ENCODE measurements at regions not wholly inside any gene's neighbourhood (a gene's known extent, or its start where the extent isn't known, plus 50 kb on each side); places are given as distances from the start of the nearest gene placed in this dataset.

- TF ChIP-seq ZBTB11 (tag by site-specific recombination; conservative IDR thresholded peaks at IDR 0.05; ENCODE audit: low read depth) (no peak), ZNF48 (tag by site-specific recombination; IDR thresholded peaks at IDR 0.05) (no peak), RBAK (tag by site-specific recombination; IDR thresholded peaks at IDR 0.05) (no peak), ZNF777 (tag by site-specific recombination; IDR thresholded peaks at IDR 0.05; ENCODE audit: borderline replicate concordance) (no peak), ZFP37 (tag by site-specific recombination; IDR thresholded peaks at IDR 0.05) (no peak), FEZF1 (tag by site-specific recombination; IDR thresholded peaks at IDR 0.05) (no peak), ZNF514 (tag by site-specific recombination; IDR thresholded peaks at IDR 0.05) (no peak), KLF10 (tag by site-specific recombination; IDR thresholded peaks at IDR 0.05) (no peak), ZNF341 (tag by site-specific recombination; IDR thresholded peaks at IDR 0.05; ENCODE audit: low read depth) (no peak)
- Histone ChIP-seq H3K9me3 (ENCODE audit: control insufficient read depth, insufficient read depth, low read depth, low read length) (no peaks in the 10 kb centered on the region), H3K4me3 (ENCODE audit: low read depth, low read length) (no peak overlapping the region), H3K36me3 (ENCODE audit: control insufficient read depth in 2 of 2, insufficient read depth in 1 of 2, low read length in 2 of 2) (no peaks in the 10 kb centered on the region), H3K4me1 (ENCODE audit: control insufficient read depth, insufficient read depth, low read length) (peaks cover 2% of the 10 kb centered on the region; the same call in 1 of the 2 replicates), H3K27ac (ENCODE audit: extremely low read depth, low read depth, low read length) (no peak overlapping the region)
- ChIA-PET POLR2A (no interaction called here), CTCF (no interaction called here)
Observed at GRCh38 chrX:69073241-69073640, 92.0 kb downstream of the PJA1 start.

GRCh38 chrX:69072486-69073006 lies 92.7 kb downstream of the PJA1 start:
- ChIA-PET CTCF (interaction anchor here (0.7 kb wide), 2 partner anchors 8 to 139 kb away, joined by 3 read pairs; no protein-coding TSS in a partner anchor), POLR2A (no interaction called here)
- no peaks in the 10 kb centered on the region for H3K4me1 ChIP-seq (ENCODE audit: control insufficient read depth, insufficient read depth, low read length)
- H3K9me3 ChIP-seq (ENCODE audit: control insufficient read depth, insufficient read depth, low read depth, low read length): no peaks in the 10 kb centered on the region
- no peak overlapping the region for H3K4me3 ChIP-seq (ENCODE audit: low read depth, low read length)
- H3K36me3 ChIP-seq (ENCODE audit: control insufficient read depth in 2 of 2, insufficient read depth in 1 of 2, low read length in 2 of 2): no peaks in the 10 kb centered on the region
- no peak overlapping the region for H3K27ac ChIP-seq (ENCODE audit: extremely low read depth, low read depth, low read length)
- TF ChIP-seq ZNF449 (tag by site-specific recombination; IDR thresholded peaks at IDR 0.05) (no peak), ZNF362 (tag by site-specific recombination; IDR thresholded peaks at IDR 0.05) (no peak), ZNF561 (tag by site-specific recombination; IDR thresholded peaks at IDR 0.05; ENCODE audit: borderline replicate concordance) (no peak), ZNF792 (tag by site-specific recombination; IDR thresholded peaks at IDR 0.05) (no peak), PRDM6 (tag by site-specific recombination; IDR thresholded peaks at IDR 0.05) (no peak), TCF7L2 (IDR thresholded peaks at IDR 0.05; ENCODE audit: borderline replicate concordance, low read depth, low read length) (no peak), KLF7 (tag by site-specific recombination; IDR thresholded peaks at IDR 0.05; ENCODE audit: borderline replicate concordance) (no peak), ZNF274 (IDR thresholded peaks at IDR 0.05; ENCODE audit: low read length) (no peak), ZNF274 (tag by site-specific recombination; IDR thresholded peaks at IDR 0.05; ENCODE audit: borderline replicate concordance) (no peak), ZNF311 (tag by site-specific recombination; IDR thresholded peaks at IDR 0.05; ENCODE audit: borderline replicate concordance) (no peak), PRDM4 (tag by site-specific recombination; IDR thresholded peaks at IDR 0.05) (no peak), GLIS2 (tag by site-specific recombination; IDR thresholded peaks at IDR 0.05) (no peak), ZNF138 (tag by site-specific recombination; IDR thresholded peaks at IDR 0.05; ENCODE audit: borderline replicate concordance) (no peak), ZNF433 (tag by site-specific recombination; IDR thresholded peaks at IDR 0.05; ENCODE audit: low read depth) (no peak)

Data from HEK293 (cell line).